ENCODE measurements at regions not wholly inside any gene's neighbourhood (a gene's known extent, or its start where the extent isn't known, plus 50 kb on each side); places are given as distances from the start of the nearest gene placed in this dataset.

DNA sequence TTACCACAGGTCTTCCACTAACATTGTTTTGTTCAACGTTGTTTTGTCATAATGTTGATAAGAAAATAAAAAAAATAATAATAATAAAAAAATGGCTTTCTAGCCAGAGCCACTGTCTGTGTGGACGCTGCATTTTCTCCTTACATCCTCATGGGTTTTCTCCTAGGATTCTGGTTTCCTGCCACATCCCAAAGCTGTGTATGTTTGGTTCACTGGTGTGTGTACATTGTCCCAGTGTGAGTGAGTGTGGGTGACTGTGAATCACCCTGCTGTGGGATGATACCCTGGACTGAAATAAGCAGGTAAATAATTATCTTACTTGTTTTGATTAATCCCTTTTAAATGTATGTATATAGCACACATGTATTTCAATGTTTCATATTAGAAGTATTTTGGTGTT lies 2154.4 kb upstream of the AGA start:
- H3K4me3 ChIP-seq (ENCODE audit: low read depth, low read length) = no peak overlapping the region
- TF ChIP-seq, protein P1, sequence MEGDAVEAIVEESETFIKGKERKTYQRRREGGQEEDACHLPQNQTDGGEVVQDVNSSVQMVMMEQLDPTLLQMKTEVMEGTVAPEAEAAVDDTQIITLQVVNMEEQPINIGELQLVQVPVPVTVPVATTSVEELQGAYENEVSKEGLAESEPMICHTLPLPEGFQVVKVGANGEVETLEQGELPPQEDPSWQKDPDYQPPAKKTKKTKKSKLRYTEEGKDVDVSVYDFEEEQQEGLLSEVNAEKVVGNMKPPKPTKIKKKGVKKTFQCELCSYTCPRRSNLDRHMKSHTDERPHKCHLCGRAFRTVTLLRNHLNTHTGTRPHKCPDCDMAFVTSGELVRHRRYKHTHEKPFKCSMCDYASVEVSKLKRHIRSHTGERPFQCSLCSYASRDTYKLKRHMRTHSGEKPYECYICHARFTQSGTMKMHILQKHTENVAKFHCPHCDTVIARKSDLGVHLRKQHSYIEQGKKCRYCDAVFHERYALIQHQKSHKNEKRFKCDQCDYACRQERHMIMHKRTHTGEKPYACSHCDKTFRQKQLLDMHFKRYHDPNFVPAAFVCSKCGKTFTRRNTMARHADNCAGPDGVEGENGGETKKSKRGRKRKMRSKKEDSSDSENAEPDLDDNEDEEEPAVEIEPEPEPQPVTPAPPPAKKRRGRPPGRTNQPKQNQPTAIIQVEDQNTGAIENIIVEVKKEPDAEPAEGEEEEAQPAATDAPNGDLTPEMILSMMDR (conservative IDR thresholded peaks at IDR 0.05; ENCODE audit: low read depth, low read length) = no peak
- DNase-seq (ENCODE audit: low read depth) = no peak

DNA sequence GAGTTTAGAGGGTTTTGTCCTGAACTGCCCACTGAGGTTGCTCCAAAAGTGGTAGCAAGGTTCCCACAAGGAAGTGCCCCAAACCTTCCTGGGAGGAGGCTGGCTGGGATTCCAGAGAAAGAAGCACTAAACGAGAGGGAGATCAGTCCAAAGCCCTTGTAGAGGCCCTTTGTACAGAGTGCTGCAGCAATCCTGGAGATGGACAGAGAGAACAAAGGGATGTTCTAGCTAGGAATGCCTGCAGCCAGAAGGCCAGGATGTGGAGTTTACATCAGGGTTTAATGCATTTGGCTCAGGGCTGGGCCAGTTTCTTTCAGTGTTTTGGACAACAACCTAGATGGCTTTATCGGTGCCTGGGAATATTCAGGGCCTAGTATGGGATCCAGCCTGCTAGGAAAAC lies 2155.1 kb upstream of the AGA start:
- DNase-seq (ENCODE audit: low read depth) = no peak
- no peak overlapping the region for H3K4me3 ChIP-seq (ENCODE audit: low read depth, low read length)
- TF ChIP-seq, protein P1 (conservative IDR thresholded peaks at IDR 0.05; ENCODE audit: low read depth, low read length) = no peak

DNA sequence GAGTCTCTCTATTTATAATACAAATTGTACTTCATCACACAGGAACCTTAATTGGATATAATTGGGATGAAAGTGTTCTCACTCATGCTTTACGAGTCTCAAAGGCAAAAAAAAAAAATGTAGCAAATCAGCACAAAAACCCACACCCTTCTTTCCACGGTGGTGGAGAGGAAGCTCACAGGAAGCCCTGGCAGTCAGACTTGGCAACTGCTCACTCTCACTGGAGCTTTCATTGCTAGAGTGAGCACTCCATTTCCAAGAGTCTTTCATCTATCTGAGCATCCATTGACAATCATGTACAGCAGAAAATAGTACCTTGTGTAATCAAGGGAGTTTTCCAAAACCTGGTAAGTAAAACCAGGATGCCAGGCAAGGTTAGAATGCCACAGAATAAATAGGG lies 2159.4 kb upstream of the AGA start:
- no peak overlapping the region for H3K4me3 ChIP-seq (ENCODE audit: low read depth, low read length)
- no peak for DNase-seq (ENCODE audit: low read depth)
- TF ChIP-seq, protein P1 (conservative IDR thresholded peaks at IDR 0.05; ENCODE audit: low read depth, low read length) = no peak

DNA sequence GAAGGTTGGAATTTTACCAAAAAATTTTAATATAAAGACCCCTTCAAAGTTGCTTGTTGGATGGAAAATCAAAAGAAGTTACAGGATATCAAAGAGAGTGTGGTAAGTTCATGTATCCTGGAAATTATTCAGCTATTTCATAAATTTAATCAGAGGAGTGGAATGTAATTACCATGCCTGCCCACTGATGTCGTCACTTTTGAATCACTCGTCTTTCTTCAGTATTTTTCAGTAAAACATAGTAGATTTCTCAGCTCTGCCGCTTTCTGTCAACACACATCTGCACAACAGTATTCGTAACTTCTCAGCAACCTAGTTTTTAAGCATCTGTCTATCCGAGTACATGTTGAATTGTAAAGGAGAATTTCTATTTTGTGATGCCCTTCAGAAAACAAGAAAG lies 2163.0 kb upstream of the AGA start:
- TF ChIP-seq, protein P1 (conservative IDR thresholded peaks at IDR 0.05; ENCODE audit: low read depth, low read length) = no peak
- no peak overlapping the region for H3K4me3 ChIP-seq (ENCODE audit: low read depth, low read length)
- DNase-seq (ENCODE audit: low read depth) = no peak

DNA sequence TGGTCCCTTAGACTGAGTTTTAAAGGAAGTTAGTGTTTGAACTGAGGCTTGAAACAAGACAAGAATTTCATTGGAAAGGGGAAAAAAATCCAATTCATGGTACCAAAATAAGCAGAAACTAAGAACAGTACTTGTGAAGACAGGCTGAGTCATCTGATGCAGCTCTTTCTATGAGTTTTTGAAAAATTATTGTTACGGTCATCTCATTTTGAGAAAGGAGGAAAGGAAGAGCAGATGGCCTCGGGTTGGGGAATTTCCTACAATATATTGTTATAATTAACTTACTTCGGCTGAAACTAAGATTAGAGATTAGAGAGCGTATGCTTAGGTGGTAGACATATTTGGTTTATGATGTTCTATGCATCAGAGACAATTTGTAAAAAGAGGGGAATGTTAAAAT lies 2164.8 kb upstream of the AGA start:
- no peak overlapping the region for H3K4me3 ChIP-seq (ENCODE audit: low read depth, low read length)
- TF ChIP-seq, protein P1 (conservative IDR thresholded peaks at IDR 0.05; ENCODE audit: low read depth, low read length) = no peak
- no peak for DNase-seq (ENCODE audit: low read depth)

DNA sequence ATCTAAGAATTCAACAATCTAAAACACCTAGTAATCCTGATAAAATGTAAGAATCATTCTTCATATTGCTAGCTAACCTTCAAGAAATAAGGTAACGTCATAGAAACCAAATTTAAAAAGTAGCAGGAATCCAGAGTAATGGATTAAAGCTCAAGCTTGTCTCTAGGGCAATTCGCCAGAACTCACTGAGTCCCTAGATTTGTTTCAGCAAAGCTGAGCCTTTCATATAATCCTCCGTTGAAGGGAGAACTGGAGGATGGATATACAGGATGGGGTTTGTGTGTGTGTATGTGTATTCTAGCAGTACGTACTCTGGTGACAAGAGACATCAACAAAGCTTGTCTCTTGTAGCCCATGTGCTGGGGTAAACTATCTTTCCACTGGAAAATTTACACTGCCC lies 2173.5 kb upstream of the AGA start:
- TF ChIP-seq, protein P1 (conservative IDR thresholded peaks at IDR 0.05; ENCODE audit: low read depth, low read length) = no peak
- no peak for DNase-seq (ENCODE audit: low read depth)
- no peak overlapping the region for H3K4me3 ChIP-seq (ENCODE audit: low read depth, low read length)

DNA sequence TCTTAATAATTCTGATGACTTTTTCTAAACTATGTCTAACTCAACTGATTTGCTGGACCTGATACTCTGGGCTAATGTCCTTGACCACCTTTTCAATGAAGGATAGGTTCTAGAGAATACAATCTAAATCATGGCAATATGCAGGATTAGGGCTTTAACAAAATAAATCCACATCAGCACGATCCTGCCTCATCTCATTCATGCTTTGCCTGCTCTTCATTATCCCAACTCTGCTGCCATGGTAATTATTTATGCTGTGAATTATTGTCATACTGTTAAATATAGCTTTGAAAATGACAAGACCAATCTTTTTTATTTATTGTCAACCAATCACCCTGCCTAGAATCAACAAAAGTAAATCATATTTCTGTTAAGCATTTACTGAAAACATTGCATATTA lies 2176.7 kb upstream of the AGA start:
- TF ChIP-seq, protein P1 (conservative IDR thresholded peaks at IDR 0.05; ENCODE audit: low read depth, low read length) = no peak
- DNase-seq (ENCODE audit: low read depth) = no peak
- H3K4me3 ChIP-seq (ENCODE audit: low read depth, low read length) = no peak overlapping the region

Measured in epithelial cell of proximal tubule (primary cell).